ENCODE measurements at regions not wholly inside any gene's neighbourhood (a gene's known extent, or its start where the extent isn't known, plus 50 kb on each side); places are given as distances from the start of the nearest gene placed in this dataset.

DNA sequence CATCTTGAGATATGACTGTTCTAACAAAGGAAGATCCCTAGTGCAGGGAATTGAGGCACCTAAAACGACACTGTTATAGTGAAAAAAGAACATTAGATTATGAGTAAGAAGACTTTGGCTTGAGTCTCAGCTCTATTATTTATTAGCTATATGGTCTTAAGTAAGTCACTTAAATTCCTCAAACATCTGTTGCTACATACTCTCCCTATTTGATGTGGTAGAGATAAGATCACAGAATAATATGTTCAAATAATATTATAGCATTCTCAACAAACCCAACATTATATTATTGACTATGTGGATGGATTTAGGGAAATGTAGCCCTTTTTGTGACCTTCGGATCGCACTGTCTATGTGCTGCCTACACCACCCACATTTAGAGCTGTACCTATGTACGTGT lies 136.9 kb downstream of the P2RY1 start:
- TF ChIP-seq, protein P1, sequence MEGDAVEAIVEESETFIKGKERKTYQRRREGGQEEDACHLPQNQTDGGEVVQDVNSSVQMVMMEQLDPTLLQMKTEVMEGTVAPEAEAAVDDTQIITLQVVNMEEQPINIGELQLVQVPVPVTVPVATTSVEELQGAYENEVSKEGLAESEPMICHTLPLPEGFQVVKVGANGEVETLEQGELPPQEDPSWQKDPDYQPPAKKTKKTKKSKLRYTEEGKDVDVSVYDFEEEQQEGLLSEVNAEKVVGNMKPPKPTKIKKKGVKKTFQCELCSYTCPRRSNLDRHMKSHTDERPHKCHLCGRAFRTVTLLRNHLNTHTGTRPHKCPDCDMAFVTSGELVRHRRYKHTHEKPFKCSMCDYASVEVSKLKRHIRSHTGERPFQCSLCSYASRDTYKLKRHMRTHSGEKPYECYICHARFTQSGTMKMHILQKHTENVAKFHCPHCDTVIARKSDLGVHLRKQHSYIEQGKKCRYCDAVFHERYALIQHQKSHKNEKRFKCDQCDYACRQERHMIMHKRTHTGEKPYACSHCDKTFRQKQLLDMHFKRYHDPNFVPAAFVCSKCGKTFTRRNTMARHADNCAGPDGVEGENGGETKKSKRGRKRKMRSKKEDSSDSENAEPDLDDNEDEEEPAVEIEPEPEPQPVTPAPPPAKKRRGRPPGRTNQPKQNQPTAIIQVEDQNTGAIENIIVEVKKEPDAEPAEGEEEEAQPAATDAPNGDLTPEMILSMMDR (IDR thresholded peaks at IDR 0.05): no peak
- no peak for TF ChIP-seq POLR2A (IDR thresholded peaks at IDR 0.05)

Data from lower leg skin (tissue), 3 donors.